ENCODE measurements at regions not wholly inside any gene's neighbourhood (a gene's known extent, or its start where the extent isn't known, plus 50 kb on each side); places are given as distances from the start of the nearest gene placed in this dataset.
A peak's percentile ranks its signal among the peaks of the same experiment; 100 is the strongest.

DNA sequence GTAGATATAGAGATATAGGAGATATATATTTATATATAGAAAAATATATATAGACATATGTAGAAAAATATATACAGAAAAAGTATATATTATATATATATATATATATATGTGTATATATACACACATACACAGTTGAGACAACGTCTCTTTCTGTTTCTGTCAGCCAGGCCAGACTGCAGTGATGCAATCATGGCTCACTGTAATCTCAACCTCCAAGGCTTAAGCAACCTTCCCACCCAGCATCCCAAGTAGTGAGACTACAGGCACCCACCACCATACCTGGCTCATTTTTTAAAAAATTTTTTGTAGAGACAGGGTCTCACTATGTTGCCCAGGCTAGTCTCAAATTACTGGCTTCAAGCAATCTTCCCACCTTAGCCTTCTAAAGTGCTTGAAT, 426.3 kb downstream of the GPM6A start:
- no peak for DNase-seq

DNA sequence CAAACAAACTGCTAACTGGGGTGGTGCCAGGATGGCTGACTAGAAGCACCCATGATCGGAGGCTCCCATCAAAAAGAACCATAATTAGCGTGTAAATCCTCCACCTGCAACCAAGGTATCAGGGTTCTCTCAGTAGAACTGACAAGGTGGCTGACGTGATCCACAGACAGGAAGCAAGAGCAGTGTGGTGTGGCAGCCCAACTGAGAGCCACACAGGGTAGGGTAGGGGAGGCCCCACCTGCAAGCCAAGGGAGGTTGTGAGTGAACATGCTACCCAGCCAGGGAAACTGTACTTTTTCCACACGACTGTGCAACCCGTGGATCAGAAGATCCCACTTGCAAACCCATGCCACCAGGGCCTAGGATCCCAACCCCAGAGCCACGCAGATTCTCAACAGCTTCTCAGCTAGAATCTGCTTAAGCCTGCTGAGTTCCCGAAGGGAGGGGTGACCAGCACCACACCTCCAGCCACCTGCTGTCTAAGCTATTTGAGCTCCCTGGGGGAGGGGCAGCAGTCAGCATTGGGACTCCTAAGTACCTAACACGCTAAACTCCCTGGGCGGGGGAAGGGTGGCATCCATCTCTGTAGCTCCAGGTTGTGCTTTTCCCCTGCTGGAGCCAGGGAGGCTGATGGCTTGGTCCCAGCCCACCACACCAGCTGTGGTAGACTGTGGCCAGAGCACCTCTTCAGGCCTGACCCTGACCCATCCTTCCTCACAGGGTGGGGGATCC, 425.1 kb downstream of the GPM6A start:
- no peak for DNase-seq

GRCh38 chr4:175394208-175394607, 417.9 kb downstream of the GPM6A start:
- no peak for DNase-seq

GRCh38 chr4:175405961-175406360, 406.1 kb downstream of the GPM6A start:
- DNase-seq = no peak

DNA sequence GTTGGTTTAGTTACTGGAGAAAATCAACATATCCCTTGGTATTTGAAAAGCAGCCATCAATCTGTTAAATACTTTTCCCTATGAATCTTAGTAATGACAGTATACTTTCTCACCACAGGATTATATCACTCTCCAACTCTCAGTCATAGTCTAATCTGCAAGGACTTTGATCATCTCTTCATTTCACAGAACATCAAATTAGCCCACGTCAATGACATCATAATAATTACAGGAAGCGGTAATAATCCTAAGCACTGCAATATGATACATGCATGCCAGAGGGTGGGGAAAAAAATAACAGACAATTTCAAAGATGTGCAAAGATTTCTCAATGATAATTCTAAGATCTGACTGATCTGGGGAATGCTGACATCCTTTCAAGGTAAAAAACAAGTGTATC, 404.1 kb downstream of the GPM6A start:
- DNase-seq = no peak

GRCh38 chr4:175411251-175411650, 400.8 kb downstream of the GPM6A start:
- DNase-seq = no peak

GRCh38 chr4:175412161-175412560, 399.9 kb downstream of the GPM6A start:
- DNase-seq = no peak

DNA sequence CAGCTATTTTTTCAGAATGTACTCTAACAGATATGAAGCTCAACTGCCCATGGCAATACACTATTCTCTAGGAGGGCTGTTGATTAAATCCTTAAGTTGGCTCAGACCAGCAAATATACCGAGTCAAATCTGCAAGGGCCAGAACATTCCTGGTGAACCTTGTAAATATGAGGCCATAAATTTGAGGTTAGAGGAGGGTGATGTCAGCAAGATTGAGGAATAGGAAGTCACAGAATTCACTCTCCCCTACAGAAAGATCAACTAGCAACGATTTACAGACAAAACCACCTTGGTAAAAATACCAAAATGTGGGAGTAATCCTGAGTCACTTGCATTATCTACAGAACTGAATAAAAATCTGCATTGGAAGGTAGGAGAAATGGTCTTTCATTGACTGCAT, 399.3 kb downstream of the GPM6A start:
- DNase-seq = no peak

- DNase-seq = no peak
Observed at GRCh38 chr4:175413561-175413960, 398.5 kb downstream of the GPM6A start.

GRCh38 chr4:175414602-175415001, 397.5 kb downstream of the GPM6A start:
- DNase-seq = no peak

DNA sequence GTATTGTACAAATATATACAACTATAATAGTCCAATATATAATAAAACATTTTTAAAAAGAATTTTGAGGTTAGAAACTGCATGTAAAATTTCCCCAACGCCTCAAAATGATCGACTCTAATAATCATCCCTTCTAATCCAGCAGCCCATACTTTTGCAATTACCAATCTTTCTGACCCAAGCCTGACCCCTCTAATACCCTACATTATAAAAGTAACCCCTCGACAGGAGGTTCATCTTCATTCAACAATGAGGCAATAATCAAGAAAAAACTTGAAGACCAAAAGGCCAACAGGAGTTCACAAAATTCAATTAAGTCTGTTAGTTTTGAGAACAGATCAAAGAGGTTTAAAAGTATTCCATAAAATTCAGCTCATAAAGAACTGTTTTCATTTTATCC, 393.5 kb downstream of the GPM6A start:
- DNase-seq = no peak

DNA sequence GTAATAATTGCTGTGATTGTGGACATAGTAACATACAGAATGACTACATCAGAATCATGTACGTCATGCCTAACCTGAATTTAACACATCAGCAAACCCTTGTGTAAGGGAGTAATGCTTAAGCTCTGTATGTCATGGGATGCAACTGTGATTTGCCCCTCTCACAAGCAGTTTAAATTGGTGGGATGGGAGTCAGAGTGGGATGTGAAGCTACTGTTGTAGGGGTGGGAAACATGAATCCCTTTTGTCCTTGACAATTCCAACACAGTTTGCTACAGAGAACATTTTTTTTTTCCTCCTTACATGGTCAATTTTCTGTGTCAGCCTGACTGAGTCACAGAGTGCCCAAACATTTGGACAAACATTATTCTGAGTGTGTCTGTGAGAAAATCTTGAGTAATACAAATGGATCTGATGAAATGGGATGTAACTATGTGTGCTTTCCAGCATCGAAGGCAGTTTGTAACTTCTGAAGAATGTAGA, 392.8 kb downstream of the GPM6A start:
- no peak for DNase-seq

- DNase-seq = peak; percentile 20
Observed at GRCh38 chr4:175421506-175421905, 390.6 kb downstream of the GPM6A start.

- DNase-seq = no peak
Observed at GRCh38 chr4:175422331-175422730, 389.7 kb downstream of the GPM6A start.

- no peak for DNase-seq
Observed at GRCh38 chr4:175424111-175424510, 388.0 kb downstream of the GPM6A start.

- no peak for DNase-seq
Observed at GRCh38 chr4:175427751-175428150, 384.3 kb downstream of the GPM6A start.

DNA sequence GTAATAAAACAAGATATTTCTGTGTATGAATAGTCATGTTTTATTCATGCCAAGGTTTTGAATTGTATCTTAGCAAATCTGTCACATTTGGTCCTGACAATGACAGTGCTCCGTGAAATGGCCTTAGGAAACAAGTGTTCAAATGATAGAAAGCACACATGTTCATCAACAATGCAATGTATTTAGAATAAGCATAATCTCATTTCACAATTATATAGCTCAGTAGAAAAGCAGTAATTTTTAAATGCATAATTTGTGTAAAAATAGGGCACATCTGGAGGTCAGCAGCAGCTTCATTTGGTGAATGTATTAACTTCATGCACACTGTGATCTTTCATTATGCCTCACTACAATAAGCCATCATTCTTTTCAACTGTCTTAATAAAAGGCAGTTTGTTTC, 380.4 kb downstream of the GPM6A start:
- no peak for DNase-seq

DNA sequence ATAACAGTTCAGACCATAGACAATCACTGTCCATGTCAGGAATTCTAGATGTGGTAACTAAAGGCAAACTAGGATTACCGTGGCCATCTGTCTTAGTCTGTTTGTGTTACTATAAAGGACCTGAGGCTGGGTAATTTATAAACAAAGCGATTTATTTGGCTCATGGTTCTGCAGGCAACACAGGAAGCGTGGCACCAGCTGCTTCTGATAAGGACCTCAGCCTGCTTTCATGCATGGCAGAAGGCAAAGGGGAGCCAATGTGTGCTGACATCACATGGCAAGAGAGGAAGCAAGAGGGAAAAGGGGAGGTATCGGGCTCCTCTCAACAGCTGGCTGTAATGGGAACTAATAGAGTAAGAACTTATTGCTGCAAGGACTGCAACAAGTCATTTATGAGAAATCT, 376.7 kb downstream of the GPM6A start:
- DNase-seq = no peak

DNA sequence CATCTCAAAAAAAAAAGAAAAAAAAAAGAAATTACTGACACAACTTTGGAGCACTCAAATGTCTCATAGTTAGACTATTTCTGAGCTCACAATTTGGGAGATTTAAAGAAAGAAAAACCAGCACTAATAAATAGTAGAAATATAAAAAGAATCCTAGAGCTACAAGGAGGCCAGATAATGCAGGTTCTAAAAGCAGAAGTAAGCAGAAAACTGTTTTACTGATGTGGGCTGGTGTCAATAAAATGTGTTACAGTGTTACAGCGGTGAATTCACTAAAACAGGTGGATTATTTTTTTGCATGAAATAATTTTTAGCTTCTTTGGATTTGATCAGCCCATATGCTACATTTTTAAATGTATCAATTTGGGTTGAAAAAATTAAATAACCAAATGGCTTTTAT, 375.9 kb downstream of the GPM6A start:
- DNase-seq = no peak

DNA sequence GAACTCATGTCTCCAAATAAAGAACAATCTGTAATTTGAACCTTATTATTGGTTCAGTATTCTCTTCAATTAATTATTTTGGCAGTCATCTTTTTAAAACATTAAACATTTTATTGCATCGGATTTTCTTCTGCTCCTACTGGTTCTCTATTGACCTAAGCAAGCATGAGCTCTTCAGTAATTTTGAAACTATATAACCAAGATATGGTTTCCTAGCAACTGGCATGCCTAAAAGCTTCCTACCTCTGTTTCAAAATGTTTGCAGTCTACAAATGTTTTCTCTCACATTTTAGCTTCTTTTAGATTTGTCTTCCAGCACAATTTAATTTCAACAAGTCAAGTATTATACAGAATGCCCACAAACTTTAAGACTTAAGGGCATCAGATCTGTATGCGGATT, 371.3 kb downstream of the GPM6A start:
- DNase-seq = no peak

- no peak for DNase-seq
Observed at GRCh38 chr4:175441256-175441655, 370.8 kb downstream of the GPM6A start.

- DNase-seq = no peak
Observed at GRCh38 chr4:175443547-175443946, 368.5 kb downstream of the GPM6A start.

DNA sequence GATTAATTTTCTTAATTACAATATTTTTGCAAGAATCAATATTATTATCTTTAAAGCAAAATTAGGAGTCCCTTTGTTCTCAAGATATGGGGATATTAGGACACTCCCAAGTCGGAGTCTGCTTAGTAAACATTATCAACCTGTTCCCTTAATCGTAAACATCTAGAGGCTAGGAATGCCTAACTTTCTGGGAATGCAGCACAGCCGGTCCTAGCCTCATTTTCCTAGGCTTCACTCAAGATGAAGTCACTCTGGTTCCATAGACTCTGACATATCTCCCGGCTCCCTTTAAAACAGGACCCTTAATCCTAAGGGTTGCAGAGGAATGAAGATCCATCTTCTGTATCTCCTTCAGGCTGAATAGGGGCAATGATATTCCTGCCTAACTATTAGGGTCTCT, 367.6 kb downstream of the GPM6A start:
- no peak for DNase-seq

GRCh38 chr4:175447016-175447415, 365.0 kb downstream of the GPM6A start:
- DNase-seq = no peak

DNA sequence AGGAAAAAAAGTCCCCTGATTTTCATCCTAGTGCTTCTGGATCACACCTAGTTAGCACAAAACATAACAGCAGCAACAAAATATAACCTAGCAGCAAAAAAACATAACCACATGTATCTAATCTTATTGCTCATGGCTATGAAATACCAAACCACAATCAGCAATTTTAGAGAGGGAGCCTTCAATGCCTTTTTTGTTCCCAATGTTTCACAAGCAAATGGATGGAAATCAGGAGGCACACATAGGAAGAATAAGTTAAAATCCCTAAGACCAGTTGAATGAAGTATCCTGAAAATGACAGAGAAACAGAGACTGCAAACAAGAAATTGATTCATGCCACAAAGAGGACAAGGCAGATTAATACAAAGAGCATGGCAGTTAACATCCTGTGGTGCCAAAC, 361.6 kb downstream of the GPM6A start:
- no peak for DNase-seq

All from NCI-H526 treated with DMSO at 0.1 percent for 48 hours (cell line).